ENCODE measurements at regions not wholly inside any gene's neighbourhood (a gene's known extent, or its start where the extent isn't known, plus 50 kb on each side); places are given as distances from the start of the nearest gene placed in this dataset.

DNA sequence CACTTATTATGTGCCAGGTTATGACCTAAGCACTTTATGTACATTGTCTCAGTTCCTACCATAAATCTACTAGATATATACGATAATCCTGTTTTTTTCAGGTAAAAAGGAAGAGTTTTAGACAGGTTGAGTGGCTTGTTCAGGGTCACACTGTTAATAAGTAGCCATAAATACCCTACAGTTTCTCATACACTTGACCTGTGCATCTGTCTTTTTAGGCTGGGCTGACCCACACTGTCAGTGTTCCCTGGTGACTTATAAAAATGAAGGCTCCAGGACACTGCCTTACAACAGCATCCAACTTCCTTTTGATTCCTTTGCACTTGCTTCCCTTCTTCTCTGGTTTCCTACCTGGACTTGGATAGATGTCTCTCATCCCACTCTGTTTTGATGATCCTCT, 78.2 kb upstream of the PAQR3 start:
- DNase-seq: no peak

DNA sequence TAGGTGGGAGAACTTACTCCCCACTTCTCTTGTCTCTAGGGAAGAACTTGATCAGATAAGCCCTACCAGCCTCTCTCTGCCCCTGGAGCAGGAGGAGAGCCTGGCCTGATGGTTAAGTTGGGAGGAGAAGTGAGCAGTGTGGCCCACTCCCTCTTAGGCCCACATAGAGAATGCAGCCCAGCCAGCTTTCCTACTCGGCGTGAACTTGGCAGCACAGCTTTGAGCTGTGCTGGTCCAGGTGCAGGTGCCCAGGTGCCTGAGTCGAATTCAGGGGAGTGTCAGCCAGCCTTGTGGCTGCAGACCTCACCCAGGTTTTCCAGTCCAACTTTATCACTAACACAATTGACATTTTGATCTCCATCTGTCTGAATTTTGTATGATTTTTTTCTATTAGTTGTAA, 77.6 kb upstream of the PAQR3 start:
- no peak for DNase-seq

DNA sequence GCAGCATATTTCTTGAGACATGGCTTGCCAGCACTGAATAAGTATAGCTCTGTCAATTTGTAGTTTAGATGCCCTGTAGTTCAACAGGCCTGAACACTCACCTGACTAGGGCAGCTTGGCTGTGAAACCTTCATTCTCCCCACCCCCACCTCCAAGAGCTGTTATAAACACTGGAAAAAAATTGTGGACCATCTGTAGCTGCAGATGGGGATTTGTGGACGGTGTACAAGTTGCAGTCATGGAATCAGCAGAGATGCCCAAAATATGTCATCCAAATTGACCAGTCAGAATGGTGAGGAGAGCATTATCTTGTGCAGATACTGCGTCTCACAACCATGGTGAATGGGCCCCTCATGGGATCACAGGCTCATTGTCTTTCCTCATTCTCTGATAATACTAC, 76.2 kb upstream of the PAQR3 start:
- DNase-seq: no peak

GRCh38 chr4:79014230-79014629, 75.0 kb upstream of the PAQR3 start:
- DNase-seq: no peak

DNA sequence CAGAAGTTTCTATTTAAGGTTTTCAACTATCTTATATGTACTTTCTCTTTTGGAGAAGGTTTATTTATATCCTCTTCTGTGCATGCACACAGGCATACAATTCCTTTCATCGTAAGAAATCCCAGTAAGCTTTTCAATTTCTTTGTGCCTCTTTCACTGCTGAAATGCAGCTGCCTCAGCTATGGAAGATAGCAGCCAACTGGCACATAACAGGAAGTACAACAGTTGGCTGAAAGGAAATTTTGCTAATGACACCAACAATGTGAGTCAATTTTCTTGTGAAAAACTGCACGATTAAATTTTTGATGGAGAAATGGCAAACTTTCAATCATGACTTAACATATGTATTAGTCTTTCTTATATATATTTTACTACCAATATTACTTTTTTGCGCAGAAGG, 74.5 kb upstream of the PAQR3 start:
- DNase-seq: no peak

DNA sequence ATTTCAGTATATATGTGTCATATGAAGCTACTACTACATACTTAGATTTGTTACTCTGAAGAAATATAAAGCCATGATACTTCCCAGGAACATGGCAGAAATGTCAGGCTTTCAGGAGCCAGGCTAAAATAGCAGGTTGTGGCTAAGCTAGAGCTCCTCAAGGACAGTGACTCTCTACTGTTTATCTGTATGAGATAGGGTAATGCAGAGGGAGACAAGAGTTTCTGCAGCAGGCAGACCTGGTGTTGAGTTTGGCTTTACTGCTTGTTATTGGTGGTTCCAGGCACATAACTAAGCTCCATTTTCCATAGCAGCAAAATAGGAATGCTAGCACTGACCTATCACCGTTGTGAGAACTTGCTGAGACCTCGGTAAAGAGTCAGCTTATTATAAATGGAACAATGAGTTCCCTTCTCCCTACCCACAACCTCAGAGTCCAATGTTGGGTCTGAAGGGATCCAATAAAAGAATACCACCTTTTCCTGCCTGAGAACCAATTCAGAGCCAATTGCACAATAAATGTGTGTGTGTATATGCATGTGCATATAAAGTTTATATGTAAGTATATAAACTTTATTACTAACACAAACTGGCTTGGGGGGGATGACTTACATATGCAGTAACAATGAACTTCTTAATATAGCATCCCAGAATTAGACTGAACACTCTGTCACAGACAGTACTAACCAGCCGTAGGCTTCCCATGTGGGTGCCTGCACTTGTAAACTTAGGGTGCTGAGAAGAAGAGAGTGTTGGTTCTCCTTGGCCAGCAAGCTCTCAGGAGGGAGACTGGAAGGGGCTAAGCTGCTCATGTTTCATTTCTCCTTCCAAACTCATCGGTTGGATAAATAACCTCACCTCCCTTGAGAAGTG, 51.9 kb upstream of the PAQR3 start:
- DNase-seq: no peak

DNA sequence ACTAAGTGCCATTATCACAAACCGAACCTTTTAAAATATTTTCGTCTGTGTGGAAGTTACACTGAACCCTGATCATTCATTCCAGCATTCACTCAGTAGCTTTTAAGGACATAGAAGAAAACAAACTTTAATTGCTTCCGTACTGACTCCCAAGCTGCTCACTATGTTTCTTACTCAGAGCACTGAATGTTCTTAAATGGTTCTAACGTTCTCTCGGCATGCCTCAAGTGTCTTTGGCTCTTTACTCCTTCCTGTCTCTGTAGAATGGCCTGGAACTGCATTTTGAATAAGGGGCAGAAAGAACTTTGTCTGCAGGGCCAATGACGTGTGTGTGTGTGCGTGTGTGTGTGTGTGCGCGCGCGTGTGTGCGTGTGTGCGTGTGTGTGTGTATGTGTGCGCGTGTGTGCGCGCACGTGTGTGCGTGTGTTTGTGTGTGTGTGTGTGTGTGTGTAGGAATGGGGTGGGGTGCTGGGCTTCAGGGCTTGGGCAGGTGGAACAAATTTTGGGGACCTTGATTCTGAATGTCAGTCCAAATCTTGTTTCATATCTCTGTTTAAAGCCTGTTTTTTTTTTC, 50.5 kb upstream of the PAQR3 start:
- DNase-seq: no peak
